CD8-positive, alpha-beta memory T cell (primary cell): ENCODE measurements at regions not wholly inside any gene's neighbourhood (a gene's known extent, or its start where the extent isn't known, plus 50 kb on each side); places are given as distances from the start of the nearest gene placed in this dataset.
"Not testable (repeated sequence)": the region's sequence is repeated elsewhere in the genome, so short reads cannot be mapped to it uniquely, and the experiment has no call there.

Experiments used
- CTCF ChIA-PET: fragments of 350-600 bp; sonication (Branson Sonifier 250); formaldehyde crosslinking; loops from one replicate; lab custom pipeline; 2021; ENCODE audit warnings: antibody characterized with exemption; lab: Charles Lee
- POLR2A ChIA-PET: fragments of 350-600 bp; sonication (Branson Sonifier 250); formaldehyde crosslinking; loops from one replicate; lab custom pipeline; 2021; ENCODE audit warnings: antibody characterized with exemption; lab: Charles Lee
- DNase-seq, 5 donors: peaks; one replicate each; pipeline versions ENCODE4 v3.0.0 to v3.0.0-alpha.2; 2020 to 2022; ENCODE audit warnings: mixed read lengths in 1 of 5
- H3K27ac ChIP-seq: one replicate; pipeline ENCODE4 v1.7.0; 2013; ENCODE audit warnings: low read depth, mild to moderate bottlenecking, low read length, moderate library complexity
- H3K27me3 ChIP-seq: 2 replicates; pipeline ENCODE4 v1.7.0; 2013; ENCODE audit warnings: low read length, mild to moderate bottlenecking; ENCODE audit not compliant: insufficient read depth, poor library complexity, severe bottlenecking
- H3K36me3 ChIP-seq: 2 replicates; pipeline ENCODE4 v1.7.0; 2013; ENCODE audit warnings: mild to moderate bottlenecking, low read length, moderate library complexity; ENCODE audit not compliant: insufficient read depth
- H3K4me1 ChIP-seq: 2 replicates; pipeline ENCODE4 v1.7.0; 2013; ENCODE audit warnings: mild to moderate bottlenecking, low read length, moderate library complexity; ENCODE audit not compliant: insufficient read depth
- H3K4me3 ChIP-seq: 2 replicates; pipeline ENCODE4 v1.7.0; 2013; ENCODE audit warnings: mild to moderate bottlenecking, low read length
- H3K9me3 ChIP-seq: 2 replicates; pipeline ENCODE4 v1.7.0; 2013; ENCODE audit warnings: mild to moderate bottlenecking, low read length
- H3K27ac Mint-ChIP-seq, 8 donors: one replicate each; pipeline ENCODE4 v1.8.0; 2020 to 2021; ENCODE audit warnings: mixed read lengths in 8 of 8, mild to moderate bottlenecking in 6 of 8, inconsistent platforms in 3 of 8, moderate library complexity in 3 of 8
- H3K27me3 Mint-ChIP-seq, 2 donors: one replicate each; pipeline ENCODE4 v1.8.0; 2020 to 2021; ENCODE audit warnings: mixed read lengths in 2 of 2, mild to moderate bottlenecking in 1 of 2, moderate library complexity in 1 of 2
- H3K36me3 Mint-ChIP-seq, 3 donors: one replicate each; pipeline ENCODE4 v1.8.0; 2020 to 2021; ENCODE audit warnings: mixed read lengths in 3 of 3, inconsistent platforms in 1 of 3, mild to moderate bottlenecking in 1 of 3
- H3K4me1 Mint-ChIP-seq, 3 donors: one replicate each; pipeline ENCODE4 v1.8.0; 2020 to 2021; ENCODE audit warnings: mixed read lengths in 3 of 3, inconsistent platforms in 1 of 3, mild to moderate bottlenecking in 1 of 3
- H3K4me3 Mint-ChIP-seq, 7 donors: one replicate each; pipeline ENCODE4 v1.8.0; 2020 to 2021; ENCODE audit warnings: mixed read lengths in 7 of 7, mild to moderate bottlenecking in 6 of 7, moderate library complexity in 4 of 7, inconsistent platforms in 2 of 7
- H3K9me3 Mint-ChIP-seq, 5 donors: one replicate each; pipeline ENCODE4 v1.8.0; 2020 to 2022; ENCODE audit warnings: mixed read lengths in 5 of 5, mild to moderate bottlenecking in 3 of 5, moderate library complexity in 2 of 5, inconsistent platforms in 1 of 5

GRCh38 chr11:112697391-112698178 is 263.6 kb upstream of the NCAM1 start:
- no peak for DNase-seq
- peaks cover 5 to 8% of the 10 kb centered on the region in 2 donors for H3K27me3 Mint-ChIP-seq
- ChIA-PET CTCF (no interaction called here), POLR2A (no interaction called here)
- Histone ChIP-seq H3K4me1 (no peaks in the 10 kb centered on the region), H3K36me3 (no peaks in the 10 kb centered on the region), H3K4me3 (no peak overlapping the region), H3K9me3 (no peaks in the 10 kb centered on the region), H3K27me3 (no peaks in the 10 kb centered on the region), H3K27ac (no peak overlapping the region)
- H3K4me3 Mint-ChIP-seq, result no peak overlapping the region
- no peaks in the 10 kb centered on the region for H3K4me1 Mint-ChIP-seq
- H3K27ac Mint-ChIP-seq, result no peak overlapping the region
- H3K36me3 Mint-ChIP-seq, result no peaks in the 10 kb centered on the region
- H3K9me3 Mint-ChIP-seq, result peaks cover 0 to 3% (median 0%) of the 10 kb centered on the region in 5 donors

GRCh38 chr11:112705148-112705547 is 256.1 kb upstream of the NCAM1 start:
- POLR2A ChIA-PET, result no interaction called here
- Mint-ChIP-seq H3K9me3 (peaks cover 0 to 9% (median 3%) of the 10 kb centered on the region in 5 donors), H3K27ac (no peak overlapping the region), H3K36me3 (no peaks in the 10 kb centered on the region), H3K27me3 (peaks cover 13 to 15% of the 10 kb centered on the region in 2 donors), H3K4me3 (no peak overlapping the region), H3K4me1 (no peaks in the 10 kb centered on the region)
- H3K36me3 ChIP-seq, result no peaks in the 10 kb centered on the region
- no peaks in the 10 kb centered on the region for H3K4me1 ChIP-seq
- H3K27me3 ChIP-seq, result no peaks in the 10 kb centered on the region
- CTCF ChIA-PET, result no interaction called here
- no peak overlapping the region for H3K4me3 ChIP-seq
- no peaks in the 10 kb centered on the region for H3K9me3 ChIP-seq
- H3K27ac ChIP-seq, result no peak overlapping the region
- DNase-seq, result no peak

- Histone ChIP-seq H3K27ac (no peak overlapping the region), H3K36me3 (no peaks in the 10 kb centered on the region), H3K4me3 (no peak overlapping the region), H3K4me1 (no peaks in the 10 kb centered on the region), H3K9me3 (no peaks in the 10 kb centered on the region), H3K27me3 (no peaks in the 10 kb centered on the region)
- ChIA-PET POLR2A (no interaction called here), CTCF (no interaction called here)
- no peak overlapping the region for H3K27ac Mint-ChIP-seq
- no peaks in the 10 kb centered on the region for H3K36me3 Mint-ChIP-seq
- H3K4me1 Mint-ChIP-seq, result no peaks in the 10 kb centered on the region
- peaks cover 10 to 13% of the 10 kb centered on the region in 2 donors for H3K27me3 Mint-ChIP-seq
- DNase-seq, result no peak
- no peak overlapping the region for H3K4me3 Mint-ChIP-seq
- peaks cover 0 to 8% (median 3%) of the 10 kb centered on the region in 5 donors for H3K9me3 Mint-ChIP-seq
These were observed 254.4 kb upstream of the NCAM1 start for GRCh38 chr11:112706863-112707262.

GRCh38 chr11:112714340-112714739 is 246.9 kb upstream of the NCAM1 start:
- POLR2A ChIA-PET, H3K4me1 ChIP-seq, H3K9me3 Mint-ChIP-seq: not testable (repeated sequence)

GRCh38 chr11:112715056-112715455 is 246.2 kb upstream of the NCAM1 start:
- no peaks in the 10 kb centered on the region for H3K9me3 ChIP-seq
- H3K4me1 Mint-ChIP-seq, result no peaks in the 10 kb centered on the region
- H3K36me3 ChIP-seq, result no peaks in the 10 kb centered on the region
- no peaks in the 10 kb centered on the region for H3K36me3 Mint-ChIP-seq
- no peak for DNase-seq
- no peaks in the 10 kb centered on the region for H3K4me1 ChIP-seq
- no peak overlapping the region for H3K4me3 ChIP-seq
- peaks cover 0 to 1% of the 10 kb centered on the region in 2 donors for H3K27me3 Mint-ChIP-seq
- no peak overlapping the region for H3K27ac Mint-ChIP-seq
- no peaks in the 10 kb centered on the region for H3K9me3 Mint-ChIP-seq
- CTCF ChIA-PET, result no interaction called here
- no peak overlapping the region for H3K4me3 Mint-ChIP-seq
- H3K27me3 ChIP-seq, result no peaks in the 10 kb centered on the region
- POLR2A ChIA-PET, result no interaction called here
- H3K27ac ChIP-seq, result no peak overlapping the region

More at GRCh38 chr11:112714340-112714739, 246.9 kb upstream of the NCAM1 start:
- H3K36me3 Mint-ChIP-seq, H3K27ac Mint-ChIP-seq, DNase-seq, H3K4me3 Mint-ChIP-seq, H3K27me3 Mint-ChIP-seq, H3K27me3 ChIP-seq, H3K4me1 Mint-ChIP-seq, H3K36me3 ChIP-seq, H3K4me3 ChIP-seq, H3K27ac ChIP-seq, CTCF ChIA-PET, H3K9me3 ChIP-seq: not testable (repeated sequence)

GRCh38 chr11:112718483-112718882 is 242.7 kb upstream of the NCAM1 start:
- no peak overlapping the region for H3K4me3 ChIP-seq
- H3K27me3 Mint-ChIP-seq, result peaks cover 6 to 7% of the 10 kb centered on the region in 2 donors
- no peaks in the 10 kb centered on the region for H3K4me1 ChIP-seq
- no peak overlapping the region for H3K27ac ChIP-seq
- DNase-seq, result no peak
- H3K27me3 ChIP-seq, result no peaks in the 10 kb centered on the region
- CTCF ChIA-PET, result no interaction called here
- POLR2A ChIA-PET, result no interaction called here
- no peak overlapping the region for H3K4me3 Mint-ChIP-seq
- H3K4me1 Mint-ChIP-seq, result no peaks in the 10 kb centered on the region
- no peaks in the 10 kb centered on the region for H3K36me3 Mint-ChIP-seq
- H3K9me3 Mint-ChIP-seq, result no peaks in the 10 kb centered on the region
- no peaks in the 10 kb centered on the region for H3K36me3 ChIP-seq
- H3K27ac Mint-ChIP-seq, result no peak overlapping the region
- no peaks in the 10 kb centered on the region for H3K9me3 ChIP-seq

GRCh38 chr11:112719736-112720525 is 241.3 kb upstream of the NCAM1 start:
- H3K36me3 Mint-ChIP-seq, result no peaks in the 10 kb centered on the region

GRCh38 chr11:112722148-112722547 is 239.1 kb upstream of the NCAM1 start:
- Mint-ChIP-seq H3K27me3 (peaks cover 10 to 14% of the 10 kb centered on the region in 2 donors), H3K9me3 (peaks cover 0 to 4% (median 0%) of the 10 kb centered on the region in 5 donors), H3K4me3 (no peak overlapping the region), H3K36me3 (no peaks in the 10 kb centered on the region), H3K27ac (no peak overlapping the region), H3K4me1 (no peaks in the 10 kb centered on the region)
- H3K4me3 ChIP-seq, result no peak overlapping the region
- no peaks in the 10 kb centered on the region for H3K4me1 ChIP-seq
- no peaks in the 10 kb centered on the region for H3K27me3 ChIP-seq
- H3K9me3 ChIP-seq, result no peaks in the 10 kb centered on the region
- no peak for DNase-seq
- ChIA-PET CTCF (interaction anchor here (0.8 kb wide), 1 partner anchor 31 kb away, joined by 3 read pairs; no protein-coding TSS in a partner anchor), POLR2A (no interaction called here)
- H3K36me3 ChIP-seq, result no peaks in the 10 kb centered on the region
- no peak overlapping the region for H3K27ac ChIP-seq

More at GRCh38 chr11:112719736-112720525, 241.3 kb upstream of the NCAM1 start:
- no peaks in the 10 kb centered on the region for H3K36me3 ChIP-seq
- ChIA-PET CTCF (no interaction called here), POLR2A (no interaction called here)
- no peak overlapping the region for H3K27ac ChIP-seq
- H3K4me3 Mint-ChIP-seq, result no peak overlapping the region
- H3K9me3 Mint-ChIP-seq, result no peaks in the 10 kb centered on the region
- H3K27me3 ChIP-seq, result no peaks in the 10 kb centered on the region
- no peaks in the 10 kb centered on the region for H3K4me1 ChIP-seq
- H3K27ac Mint-ChIP-seq, result no peak overlapping the region
- H3K9me3 ChIP-seq, result no peaks in the 10 kb centered on the region
- no peak overlapping the region for H3K4me3 ChIP-seq
- no peak for DNase-seq
- H3K4me1 Mint-ChIP-seq, result no peaks in the 10 kb centered on the region
- H3K27me3 Mint-ChIP-seq, result peaks cover 6 to 7% of the 10 kb centered on the region in 2 donors
